H1 (cell line): ENCODE measurements at regions not wholly inside any gene's neighbourhood (a gene's known extent, or its start where the extent isn't known, plus 50 kb on each side); places are given as distances from the start of the nearest gene placed in this dataset.

Source experiments
- RXRA ChIP-seq: IDR thresholded peaks from 2 replicates; pipeline ENCODE4 v1.6.1; 2011; ENCODE audit warnings: low read depth, mild to moderate bottlenecking, low read length, moderate library complexity; ENCODE audit not compliant: insufficient read depth
- SP1 ChIP-seq: IDR thresholded peaks from 2 replicates; pipeline ENCODE4 v1.6.1; 2011; ENCODE audit warnings: low read depth, low read length

DNA sequence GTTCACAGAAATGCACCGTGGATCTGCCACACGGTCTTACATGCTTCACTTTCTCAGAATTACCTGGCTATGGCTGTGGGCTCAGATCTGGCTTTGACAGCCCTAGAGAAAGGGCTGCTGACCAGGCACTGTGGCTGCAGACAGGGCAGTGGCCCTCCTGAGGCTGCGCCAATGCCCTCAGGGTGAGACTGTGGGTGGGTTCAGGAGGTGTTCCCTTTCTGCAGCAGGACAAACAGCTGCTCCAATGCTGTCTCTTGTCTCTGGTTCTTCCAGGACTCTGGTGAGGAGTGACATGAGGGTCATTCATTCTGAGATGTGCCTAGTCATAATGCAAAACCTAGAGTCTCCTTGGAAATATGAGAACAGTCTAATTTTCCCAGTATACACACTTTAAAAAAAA, 90.5 kb upstream of the SMIM21 start (continued):
- TF ChIP-seq SP1 (no peak), RXRA (no peak)
